ENCODE measurements at regions not wholly inside any gene's neighbourhood (a gene's known extent, or its start where the extent isn't known, plus 50 kb on each side); places are given as distances from the start of the nearest gene placed in this dataset.

DNA sequence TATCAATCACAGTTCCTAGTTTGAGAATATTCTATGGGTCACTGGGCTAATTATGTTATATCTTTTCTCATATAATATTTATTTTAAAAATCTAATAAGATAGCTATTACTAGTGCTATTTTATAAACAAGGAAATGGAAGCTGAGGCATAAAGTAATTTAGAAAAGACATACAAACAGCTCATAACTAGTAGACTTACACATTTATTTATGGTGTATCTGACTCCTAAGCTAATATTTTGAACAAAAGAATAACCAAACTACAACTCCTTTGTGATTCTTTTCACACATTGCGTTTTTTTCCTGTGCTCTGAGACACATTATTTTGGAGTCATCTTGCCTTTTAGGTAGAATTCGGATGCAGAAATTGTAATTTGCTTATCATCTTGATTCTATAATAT, 742.0 kb upstream of the LRRTM4 start:
- H3K27ac ChIP-seq, result no peak overlapping the region
- TF ChIP-seq CTCF (IDR thresholded peaks at IDR 0.05) (no peak), POLR2AphosphoS5 (IDR thresholded peaks at IDR 0.05; ENCODE audit: insufficient read depth in 1 of 2, low read depth in 1 of 2) (no peak), POLR2A (IDR thresholded peaks at IDR 0.05) (no peak)
- H3K9me3 ChIP-seq, result no peaks in the 10 kb centered on the region
- no peaks in the 10 kb centered on the region for H3K36me3 ChIP-seq
- no peak overlapping the region for H3K4me3 ChIP-seq
- H3K4me1 ChIP-seq, result no peaks in the 10 kb centered on the region
- intact Hi-C loops (cut with DNase I), result no loop called here
- no peak for DNase-seq (ENCODE audit: extremely low spot score in 2 of 2)
- H3K27me3 ChIP-seq, result no peaks in the 10 kb centered on the region

DNA sequence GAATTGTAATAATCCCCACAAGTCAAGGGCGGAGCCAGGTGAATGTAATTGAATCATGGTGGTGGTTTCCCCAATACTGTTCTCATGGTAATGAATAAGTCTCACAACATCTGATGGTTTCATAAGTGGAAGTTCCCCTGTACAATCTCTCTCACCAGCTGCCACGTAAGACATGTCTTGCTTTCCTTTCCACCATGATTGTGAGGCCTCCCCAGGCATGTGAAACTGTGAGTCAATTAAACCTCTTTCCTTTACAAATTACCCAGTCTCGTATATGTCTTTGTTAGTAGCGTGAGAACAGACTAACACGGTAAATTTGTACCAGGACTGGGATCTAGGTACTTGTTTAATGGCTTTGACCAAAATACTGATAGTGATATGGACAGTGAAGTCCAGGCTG, 744.3 kb upstream of the REG3G start:
- TF ChIP-seq POLR2A (IDR thresholded peaks at IDR 0.05) (no peak), CTCF (IDR thresholded peaks at IDR 0.05) (no peak), POLR2AphosphoS5 (IDR thresholded peaks at IDR 0.05; ENCODE audit: insufficient read depth in 1 of 2, low read depth in 1 of 2) (no peak)
- no peaks in the 10 kb centered on the region for H3K9me3 ChIP-seq
- H3K27me3 ChIP-seq, result no peaks in the 10 kb centered on the region
- H3K36me3 ChIP-seq, result no peaks in the 10 kb centered on the region
- no peak overlapping the region for H3K27ac ChIP-seq
- intact Hi-C loops (cut with DNase I), result no loop called here
- H3K4me1 ChIP-seq, result no peaks in the 10 kb centered on the region
- no peak overlapping the region for H3K4me3 ChIP-seq
- no peak for DNase-seq (ENCODE audit: extremely low spot score in 2 of 2)

DNA sequence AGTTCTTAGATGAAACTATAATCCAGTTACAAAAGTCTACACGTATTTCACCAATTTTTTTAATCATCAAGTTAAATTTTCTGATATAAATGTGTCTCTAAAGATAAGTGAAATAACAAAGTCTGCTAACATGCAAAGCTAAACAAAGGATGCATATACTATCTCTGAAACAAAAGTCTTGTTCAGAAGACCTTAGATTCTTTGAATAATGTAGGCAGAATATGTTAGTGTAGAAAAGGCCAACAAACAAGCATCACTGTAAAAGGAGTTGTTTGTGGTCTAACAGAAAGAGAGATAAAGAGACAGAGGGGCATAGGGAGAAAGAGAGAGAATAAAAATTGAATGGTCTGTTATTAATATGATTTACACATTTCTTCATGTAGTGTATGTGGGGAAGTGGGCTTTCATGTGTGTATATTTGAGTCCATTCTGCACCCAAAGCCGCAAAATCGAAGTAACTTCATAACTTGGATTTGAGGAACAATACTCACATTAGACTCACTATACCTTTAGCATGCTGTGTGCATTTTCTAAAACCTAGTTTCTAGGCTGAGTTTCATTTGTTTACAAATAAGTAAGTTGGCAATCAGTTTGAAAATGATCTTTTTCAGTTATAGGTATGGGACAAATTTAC, 734.8 kb upstream of the REG3G start:
- Histone ChIP-seq H3K27ac (no peak overlapping the region), H3K4me3 (no peak overlapping the region), H3K36me3 (no peaks in the 10 kb centered on the region), H3K27me3 (no peaks in the 10 kb centered on the region), H3K4me1 (no peaks in the 10 kb centered on the region), H3K9me3 (no peaks in the 10 kb centered on the region)
- DNase-seq (ENCODE audit: extremely low spot score in 2 of 2), result no peak
- TF ChIP-seq POLR2A (IDR thresholded peaks at IDR 0.05) (no peak), POLR2AphosphoS5 (IDR thresholded peaks at IDR 0.05; ENCODE audit: insufficient read depth in 1 of 2, low read depth in 1 of 2) (no peak), CTCF (IDR thresholded peaks at IDR 0.05) (no peak)
- intact Hi-C loops (cut with DNase I), result no loop called here

- Histone ChIP-seq H3K27me3 (no peaks in the 10 kb centered on the region), H3K4me1 (no peaks in the 10 kb centered on the region), H3K4me3 (no peak overlapping the region), H3K27ac (no peak overlapping the region), H3K36me3 (no peaks in the 10 kb centered on the region), H3K9me3 (no peaks in the 10 kb centered on the region)
- intact Hi-C loops (cut with DNase I), result no loop called here
- TF ChIP-seq POLR2A (IDR thresholded peaks at IDR 0.05), result no peak
- TF ChIP-seq CTCF (IDR thresholded peaks at IDR 0.05), result no peak
- no peak for TF ChIP-seq POLR2AphosphoS5 (IDR thresholded peaks at IDR 0.05; ENCODE audit: insufficient read depth in 1 of 2, low read depth in 1 of 2)
- DNase-seq (ENCODE audit: extremely low spot score in 2 of 2), result no peak
Measured at GRCh38 chr2:78293768-78294167, 731.7 kb upstream of the REG3G start.

- Histone ChIP-seq H3K9me3 (no peaks in the 10 kb centered on the region), H3K4me3 (no peak overlapping the region), H3K27me3 (no peaks in the 10 kb centered on the region), H3K36me3 (no peaks in the 10 kb centered on the region), H3K4me1 (no peaks in the 10 kb centered on the region), H3K27ac (no peak overlapping the region)
- intact Hi-C loops (cut with DNase I), result no loop called here
- DNase-seq (ENCODE audit: extremely low spot score in 2 of 2), result no peak
- TF ChIP-seq CTCF (IDR thresholded peaks at IDR 0.05) (no peak), POLR2AphosphoS5 (IDR thresholded peaks at IDR 0.05; ENCODE audit: insufficient read depth in 1 of 2, low read depth in 1 of 2) (no peak), POLR2A (IDR thresholded peaks at IDR 0.05) (no peak)
Measured at GRCh38 chr2:78301166-78301789, 724.2 kb upstream of the REG3G start.

All from vagina (tissue), 2 donors.